Liver (tissue), 8 donors: ENCODE measurements at regions not wholly inside any gene's neighbourhood (a gene's known extent, or its start where the extent isn't known, plus 50 kb on each side); places are given as distances from the start of the nearest gene placed in this dataset.

Source experiments
- DNase-seq: peaks from one replicate; pipeline ENCODE4 v3.0.0-alpha.2; 2017; ENCODE audit warnings: low spot score
- H3K27ac ChIP-seq, 2 donors: one replicate each; pipeline ENCODE4 v1.7.0; 2013; ENCODE audit warnings: inconsistent platforms in 2 of 2, low read length in 2 of 2, control low read depth in 1 of 2, low read depth in 1 of 2, mild to moderate bottlenecking in 1 of 2
- H3K27me3 ChIP-seq, 4 donors: one replicate each; pipeline versions ENCODE4 v1.6.1 to v1.7.0; 2013; ENCODE audit warnings: low read length in 3 of 4, inconsistent platforms in 1 of 4, mild to moderate bottlenecking in 1 of 4, moderate library complexity in 1 of 4; ENCODE audit not compliant: control insufficient read depth in 4 of 4, insufficient read depth in 4 of 4
- H3K36me3 ChIP-seq, 4 donors: one replicate each; pipeline versions ENCODE4 v1.6.1 to v1.7.0; 2013; ENCODE audit warnings: low read length in 3 of 4, mild to moderate bottlenecking in 3 of 4, low read depth in 1 of 4, moderate library complexity in 1 of 4; ENCODE audit not compliant: control insufficient read depth in 4 of 4, insufficient read depth in 3 of 4
- H3K4me1 ChIP-seq, 4 donors: one replicate each; pipeline versions ENCODE4 v1.6.1 to v1.7.0; 2013; ENCODE audit warnings: low read length in 3 of 4, mild to moderate bottlenecking in 3 of 4, moderate library complexity in 1 of 4; ENCODE audit not compliant: control insufficient read depth in 4 of 4, insufficient read depth in 4 of 4
- H3K4me3 ChIP-seq, 3 donors: one replicate each; pipeline versions ENCODE4 v1.6.1 to v1.7.0; 2013; ENCODE audit warnings: low read length in 3 of 3, control low read depth in 1 of 3, low read depth in 1 of 3, mild to moderate bottlenecking in 1 of 3
- H3K9ac ChIP-seq, 2 donors: one replicate each; pipeline ENCODE4 v1.7.0; 2013; ENCODE audit warnings: low read length in 2 of 2, mild to moderate bottlenecking in 2 of 2, moderate library complexity in 2 of 2, control low read depth in 1 of 2, low read depth in 1 of 2
- H3K9me3 ChIP-seq, 4 donors: one replicate each; pipeline versions ENCODE4 v1.6.1 to v1.7.0; 2013; ENCODE audit warnings: low read length in 3 of 4; ENCODE audit not compliant: control insufficient read depth in 4 of 4
- EGR1 ChIP-seq, 2 donors: IDR thresholded peaks; 2 replicates each; pipeline ENCODE4 v1.6.1; 2016 to 2018; ENCODE audit warnings: antibody characterized with exemption in 2 of 2, low read depth in 2 of 2
- FOXA1 ChIP-seq: IDR thresholded peaks from 2 replicates; pipeline ENCODE4 v1.6.1; 2016; ENCODE audit warnings: antibody characterized with exemption
- FOXA2 ChIP-seq: IDR thresholded peaks from 2 replicates; pipeline ENCODE4 v1.6.1; 2016; ENCODE audit warnings: antibody characterized with exemption
- GABPA ChIP-seq, 2 donors: IDR thresholded peaks in 1 of 2; conservative IDR thresholded peaks in 1 of 2; 2 replicates each; pipeline ENCODE4 v1.6.1; 2016; ENCODE audit warnings: antibody characterized with exemption in 2 of 2, mild to moderate bottlenecking in 1 of 2, moderate library complexity in 1 of 2
- HNF4G ChIP-seq: IDR thresholded peaks from 2 replicates; pipeline ENCODE4 v1.6.1; 2016; ENCODE audit warnings: antibody characterized with exemption
- JUND ChIP-seq, 2 donors: IDR thresholded peaks; 2 replicates each; pipeline ENCODE4 v1.6.1; 2016; ENCODE audit warnings: antibody characterized with exemption in 2 of 2
- NR2F2 ChIP-seq: IDR thresholded peaks from 2 replicates; pipeline ENCODE4 v1.6.1; 2016; ENCODE audit warnings: antibody characterized with exemption
- RAD21 ChIP-seq, 2 donors: IDR thresholded peaks; 2 replicates each; pipeline ENCODE4 v1.6.1; 2016; ENCODE audit warnings: antibody characterized with exemption in 2 of 2, mild to moderate bottlenecking in 2 of 2
- RXRA ChIP-seq, 2 donors: IDR thresholded peaks; 2 replicates each; pipeline ENCODE4 v1.6.1; 2017 to 2018; ENCODE audit warnings: antibody characterized with exemption in 2 of 2, mild to moderate bottlenecking in 1 of 2
- SP1 ChIP-seq: IDR thresholded peaks from 2 replicates; pipeline ENCODE4 v1.6.1; 2018; ENCODE audit warnings: antibody characterized with exemption, mild to moderate bottlenecking
- TAF1 ChIP-seq: conservative IDR thresholded peaks from 2 replicates; pipeline ENCODE4 v1.6.1; 2016; ENCODE audit warnings: antibody characterized with exemption, mild to moderate bottlenecking
- YY1 ChIP-seq: IDR thresholded peaks from 2 replicates; pipeline ENCODE4 v1.6.1; 2016; ENCODE audit warnings: antibody characterized with exemption, mild to moderate bottlenecking
- WGBS: extraction: QIAGEN DNeasy Blood & Tissue Kit; methylation state at CpG from one replicate; pipeline ENCODE4 v1.1.7; 2013; 5-methylcytosine and 5-hydroxymethylcytosine counted together
- TF ChIP-seq, protein P1 (sequence below): IDR thresholded peaks from 2 replicates; pipeline ENCODE4 v1.6.1; 2016; ENCODE audit warnings: antibody characterized with exemption, mild to moderate bottlenecking
- TF ChIP-seq, protein P2 (sequence below): IDR thresholded peaks from 2 replicates; pipeline ENCODE4 v1.6.1; 2016; ENCODE audit warnings: antibody characterized with exemption
- TF ChIP-seq, protein P3 (sequence below): IDR thresholded peaks from 2 replicates; pipeline ENCODE4 v1.6.1; 2016; ENCODE audit warnings: antibody characterized with exemption
- TF ChIP-seq, protein P4 (sequence below): fragments of 150-350 bp; IDR thresholded peaks from 2 replicates; pipeline ENCODE4 v1.5.1; 2017; ENCODE audit warnings: improper control_type of control experiment, low read depth, low read length; ENCODE audit not compliant: missing input control
- donor health status: healthy.
- donor health status: healthy.
- donor health status: healthy.
- donor health status: healthy.
- donor health status: healthy.

DNA sequence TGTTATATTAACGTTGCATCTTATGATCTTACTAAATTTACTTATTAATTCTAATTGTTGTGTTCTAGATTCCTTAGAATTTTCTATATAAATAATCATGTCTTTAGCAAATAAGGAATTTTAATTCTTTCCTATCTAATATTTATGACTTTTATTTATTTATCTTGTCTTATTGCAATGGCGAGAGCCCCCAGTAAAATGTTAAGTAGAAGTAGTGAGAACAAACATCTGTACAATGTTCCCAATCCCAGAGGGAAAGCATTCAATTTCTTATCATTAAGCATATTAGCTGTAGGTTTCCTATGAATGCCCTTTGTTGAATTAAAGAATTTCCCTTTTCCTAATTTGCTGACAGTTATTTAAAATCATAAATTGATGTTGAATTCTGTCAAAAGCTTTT, 203.7 kb upstream of the OTX2 start:
- TF ChIP-seq RAD21 (IDR thresholded peaks at IDR 0.05): no peak
- TF ChIP-seq GABPA (IDR thresholded peaks at IDR 0.05 in 1 of 2, conservative IDR thresholded peaks at IDR 0.05 in 1 of 2): no peak
- no peak for TF ChIP-seq JUND (IDR thresholded peaks at IDR 0.05)
- no peak for TF ChIP-seq TAF1
- TF ChIP-seq, protein P1, sequence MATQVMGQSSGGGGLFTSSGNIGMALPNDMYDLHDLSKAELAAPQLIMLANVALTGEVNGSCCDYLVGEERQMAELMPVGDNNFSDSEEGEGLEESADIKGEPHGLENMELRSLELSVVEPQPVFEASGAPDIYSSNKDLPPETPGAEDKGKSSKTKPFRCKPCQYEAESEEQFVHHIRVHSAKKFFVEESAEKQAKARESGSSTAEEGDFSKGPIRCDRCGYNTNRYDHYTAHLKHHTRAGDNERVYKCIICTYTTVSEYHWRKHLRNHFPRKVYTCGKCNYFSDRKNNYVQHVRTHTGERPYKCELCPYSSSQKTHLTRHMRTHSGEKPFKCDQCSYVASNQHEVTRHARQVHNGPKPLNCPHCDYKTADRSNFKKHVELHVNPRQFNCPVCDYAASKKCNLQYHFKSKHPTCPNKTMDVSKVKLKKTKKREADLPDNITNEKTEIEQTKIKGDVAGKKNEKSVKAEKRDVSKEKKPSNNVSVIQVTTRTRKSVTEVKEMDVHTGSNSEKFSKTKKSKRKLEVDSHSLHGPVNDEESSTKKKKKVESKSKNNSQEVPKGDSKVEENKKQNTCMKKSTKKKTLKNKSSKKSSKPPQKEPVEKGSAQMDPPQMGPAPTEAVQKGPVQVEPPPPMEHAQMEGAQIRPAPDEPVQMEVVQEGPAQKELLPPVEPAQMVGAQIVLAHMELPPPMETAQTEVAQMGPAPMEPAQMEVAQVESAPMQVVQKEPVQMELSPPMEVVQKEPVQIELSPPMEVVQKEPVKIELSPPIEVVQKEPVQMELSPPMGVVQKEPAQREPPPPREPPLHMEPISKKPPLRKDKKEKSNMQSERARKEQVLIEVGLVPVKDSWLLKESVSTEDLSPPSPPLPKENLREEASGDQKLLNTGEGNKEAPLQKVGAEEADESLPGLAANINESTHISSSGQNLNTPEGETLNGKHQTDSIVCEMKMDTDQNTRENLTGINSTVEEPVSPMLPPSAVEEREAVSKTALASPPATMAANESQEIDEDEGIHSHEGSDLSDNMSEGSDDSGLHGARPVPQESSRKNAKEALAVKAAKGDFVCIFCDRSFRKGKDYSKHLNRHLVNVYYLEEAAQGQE: no peak
- no peak for TF ChIP-seq FOXA1
- TF ChIP-seq RXRA (IDR thresholded peaks at IDR 0.05): no peak
- TF ChIP-seq NR2F2: no peak
- TF ChIP-seq, protein P2, sequence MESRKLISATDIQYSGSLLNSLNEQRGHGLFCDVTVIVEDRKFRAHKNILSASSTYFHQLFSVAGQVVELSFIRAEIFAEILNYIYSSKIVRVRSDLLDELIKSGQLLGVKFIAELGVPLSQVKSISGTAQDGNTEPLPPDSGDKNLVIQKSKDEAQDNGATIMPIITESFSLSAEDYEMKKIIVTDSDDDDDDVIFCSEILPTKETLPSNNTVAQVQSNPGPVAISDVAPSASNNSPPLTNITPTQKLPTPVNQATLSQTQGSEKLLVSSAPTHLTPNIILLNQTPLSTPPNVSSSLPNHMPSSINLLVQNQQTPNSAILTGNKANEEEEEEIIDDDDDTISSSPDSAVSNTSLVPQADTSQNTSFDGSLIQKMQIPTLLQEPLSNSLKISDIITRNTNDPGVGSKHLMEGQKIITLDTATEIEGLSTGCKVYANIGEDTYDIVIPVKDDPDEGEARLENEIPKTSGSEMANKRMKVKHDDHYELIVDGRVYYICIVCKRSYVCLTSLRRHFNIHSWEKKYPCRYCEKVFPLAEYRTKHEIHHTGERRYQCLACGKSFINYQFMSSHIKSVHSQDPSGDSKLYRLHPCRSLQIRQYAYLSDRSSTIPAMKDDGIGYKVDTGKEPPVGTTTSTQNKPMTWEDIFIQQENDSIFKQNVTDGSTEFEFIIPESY: no peak
- no peak for TF ChIP-seq EGR1 (IDR thresholded peaks at IDR 0.05; ENCODE audit: low read depth in 2 of 2)
- 81% methylated on average over 2 of the region's 2 CpGs for WGBS
- DNase-seq: no peak
- Histone ChIP-seq H3K27me3 (no peaks in the 10 kb centered on the region), H3K9ac (no peak overlapping the region), H3K4me1 (no peaks in the 10 kb centered on the region), H3K4me3 (no peak overlapping the region), H3K9me3 (peaks cover 0 to 5% (median under 1%) of the 10 kb centered on the region in 4 donors), H3K27ac (no peak overlapping the region), H3K36me3 (no peaks in the 10 kb centered on the region)

DNA sequence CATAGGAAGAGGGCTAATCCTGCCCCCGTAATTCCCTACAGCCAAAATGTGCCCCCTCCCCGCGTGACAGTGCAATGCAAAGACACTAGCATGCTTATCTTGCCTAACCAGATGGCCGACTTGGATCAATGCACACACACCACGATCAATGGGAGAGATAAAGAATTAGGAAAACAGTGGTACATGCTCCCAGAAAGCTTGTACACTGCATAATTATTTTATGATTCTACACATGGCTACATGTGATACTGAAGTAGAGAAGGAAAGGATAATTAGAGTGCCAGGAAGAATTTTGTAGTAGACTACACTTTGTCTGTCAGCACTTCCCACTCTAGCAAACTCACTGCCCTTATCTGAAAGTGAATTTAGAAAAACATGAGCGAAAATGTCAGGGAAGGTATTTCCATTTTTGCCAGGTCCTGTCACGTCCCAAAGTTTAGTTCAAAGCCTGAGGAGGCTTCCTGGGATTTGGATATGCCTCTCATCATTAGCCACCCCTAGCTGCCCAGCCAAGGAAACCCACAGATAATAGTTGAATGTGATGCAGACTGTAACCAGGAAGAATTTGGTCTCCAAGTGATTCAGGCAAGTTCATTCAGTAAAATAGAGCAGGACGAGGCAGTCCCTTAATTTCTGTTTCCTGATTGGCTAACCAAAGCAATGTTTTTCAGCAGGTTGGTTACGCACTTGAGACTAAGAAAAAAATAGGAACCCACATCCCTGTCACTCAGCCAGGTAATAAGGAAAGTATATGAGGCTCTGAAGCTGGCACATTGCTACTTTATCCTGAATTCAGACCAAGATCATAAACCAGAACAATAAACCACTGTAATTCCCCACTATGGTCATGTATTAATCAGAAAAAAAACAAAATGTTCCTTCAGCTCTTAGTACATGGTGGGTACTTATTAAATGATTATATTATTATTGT, 199.6 kb upstream of the OTX2 start:
- H3K27ac ChIP-seq: no peak overlapping the region
- H3K4me1 ChIP-seq: no peaks in the 10 kb centered on the region
- H3K4me3 ChIP-seq: no peak overlapping the region
- DNase-seq: peak; percentile 38
- peaks cover 0 to 5% (median under 1%) of the 10 kb centered on the region in 4 donors for H3K9me3 ChIP-seq
- no peak overlapping the region for H3K9ac ChIP-seq
- no peaks in the 10 kb centered on the region for H3K36me3 ChIP-seq
- H3K27me3 ChIP-seq: no peaks in the 10 kb centered on the region
- TF ChIP-seq, protein P1: no peak
- no peak for TF ChIP-seq HNF4G
- TF ChIP-seq YY1: no peak
- TF ChIP-seq, protein P2: no peak
- TF ChIP-seq, protein P3, sequence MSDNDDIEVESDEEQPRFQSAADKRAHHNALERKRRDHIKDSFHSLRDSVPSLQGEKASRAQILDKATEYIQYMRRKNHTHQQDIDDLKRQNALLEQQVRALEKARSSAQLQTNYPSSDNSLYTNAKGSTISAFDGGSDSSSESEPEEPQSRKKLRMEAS: no peak
- TF ChIP-seq FOXA2: no peak
- TF ChIP-seq EGR1 (IDR thresholded peaks at IDR 0.05; ENCODE audit: low read depth in 2 of 2): no peak
- TF ChIP-seq JUND (IDR thresholded peaks at IDR 0.05): no peak
- no peak for TF ChIP-seq SP1
- TF ChIP-seq RAD21 (IDR thresholded peaks at IDR 0.05): no peak
- TF ChIP-seq, protein P4, sequence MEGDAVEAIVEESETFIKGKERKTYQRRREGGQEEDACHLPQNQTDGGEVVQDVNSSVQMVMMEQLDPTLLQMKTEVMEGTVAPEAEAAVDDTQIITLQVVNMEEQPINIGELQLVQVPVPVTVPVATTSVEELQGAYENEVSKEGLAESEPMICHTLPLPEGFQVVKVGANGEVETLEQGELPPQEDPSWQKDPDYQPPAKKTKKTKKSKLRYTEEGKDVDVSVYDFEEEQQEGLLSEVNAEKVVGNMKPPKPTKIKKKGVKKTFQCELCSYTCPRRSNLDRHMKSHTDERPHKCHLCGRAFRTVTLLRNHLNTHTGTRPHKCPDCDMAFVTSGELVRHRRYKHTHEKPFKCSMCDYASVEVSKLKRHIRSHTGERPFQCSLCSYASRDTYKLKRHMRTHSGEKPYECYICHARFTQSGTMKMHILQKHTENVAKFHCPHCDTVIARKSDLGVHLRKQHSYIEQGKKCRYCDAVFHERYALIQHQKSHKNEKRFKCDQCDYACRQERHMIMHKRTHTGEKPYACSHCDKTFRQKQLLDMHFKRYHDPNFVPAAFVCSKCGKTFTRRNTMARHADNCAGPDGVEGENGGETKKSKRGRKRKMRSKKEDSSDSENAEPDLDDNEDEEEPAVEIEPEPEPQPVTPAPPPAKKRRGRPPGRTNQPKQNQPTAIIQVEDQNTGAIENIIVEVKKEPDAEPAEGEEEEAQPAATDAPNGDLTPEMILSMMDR: no peak
- TF ChIP-seq TAF1: no peak
- no peak for TF ChIP-seq NR2F2
- WGBS: 24% methylated on average over 9 of the region's 9 CpGs
